Subcutaneous abdominal adipose tissue (tissue), 5 donors: ENCODE measurements at regions not wholly inside any gene's neighbourhood (a gene's known extent, or its start where the extent isn't known, plus 50 kb on each side); places are given as distances from the start of the nearest gene placed in this dataset.
A peak's percentile ranks its signal among the peaks of the same experiment; 100 is the strongest.

Experiments
- H3K27ac ChIP-seq: one replicate; pipeline ENCODE4 v1.7.0; 2013; ENCODE audit warnings: low read depth, mild to moderate bottlenecking, inconsistent platforms, low read length, moderate library complexity
- H3K27me3 ChIP-seq, 5 donors: one replicate each; pipeline ENCODE4 v1.7.0; 2013; ENCODE audit warnings: low read length in 5 of 5, inconsistent platforms in 1 of 5; ENCODE audit not compliant: control insufficient read depth in 5 of 5, insufficient read depth in 4 of 5
- H3K36me3 ChIP-seq, 5 donors: one replicate each; pipeline ENCODE4 v1.7.0; 2013; ENCODE audit warnings: low read length in 5 of 5; ENCODE audit not compliant: control insufficient read depth in 5 of 5, insufficient read depth in 5 of 5
- H3K4me1 ChIP-seq, 5 donors: one replicate each; pipeline ENCODE4 v1.7.0; 2013; ENCODE audit warnings: low read length in 5 of 5, mild to moderate bottlenecking in 3 of 5, moderate library complexity in 1 of 5; ENCODE audit not compliant: control insufficient read depth in 5 of 5, insufficient read depth in 5 of 5
- H3K4me3 ChIP-seq, 5 donors: one replicate each; pipeline ENCODE4 v1.7.0; 2013; ENCODE audit warnings: low read length in 5 of 5, low read depth in 1 of 5
- H3K9ac ChIP-seq, 5 donors: one replicate each; pipeline ENCODE4 v1.7.0; 2013; ENCODE audit warnings: low read length in 5 of 5, mild to moderate bottlenecking in 4 of 5, moderate library complexity in 3 of 5
- H3K9me3 ChIP-seq, 5 donors: one replicate each; pipeline ENCODE4 v1.7.0; 2013; ENCODE audit warnings: low read length in 5 of 5; ENCODE audit not compliant: control insufficient read depth in 5 of 5
- donor health status: healthy.
- donor health status: healthy.
- donor health status: healthy.
- donor health status: healthy.
- donor health status: healthy.

- no peaks in the 10 kb centered on the region for H3K4me1 ChIP-seq
- H3K9me3 ChIP-seq = no peaks in the 10 kb centered on the region
- no peak overlapping the region for H3K4me3 ChIP-seq
- H3K27ac ChIP-seq = no peak overlapping the region
- no peak overlapping the region for H3K9ac ChIP-seq
- no peaks in the 10 kb centered on the region for H3K36me3 ChIP-seq
- H3K27me3 ChIP-seq = no peaks in the 10 kb centered on the region
Observed at GRCh38 chr9:80437825-80438224, 866.1 kb downstream of the TLE4 start.

DNA sequence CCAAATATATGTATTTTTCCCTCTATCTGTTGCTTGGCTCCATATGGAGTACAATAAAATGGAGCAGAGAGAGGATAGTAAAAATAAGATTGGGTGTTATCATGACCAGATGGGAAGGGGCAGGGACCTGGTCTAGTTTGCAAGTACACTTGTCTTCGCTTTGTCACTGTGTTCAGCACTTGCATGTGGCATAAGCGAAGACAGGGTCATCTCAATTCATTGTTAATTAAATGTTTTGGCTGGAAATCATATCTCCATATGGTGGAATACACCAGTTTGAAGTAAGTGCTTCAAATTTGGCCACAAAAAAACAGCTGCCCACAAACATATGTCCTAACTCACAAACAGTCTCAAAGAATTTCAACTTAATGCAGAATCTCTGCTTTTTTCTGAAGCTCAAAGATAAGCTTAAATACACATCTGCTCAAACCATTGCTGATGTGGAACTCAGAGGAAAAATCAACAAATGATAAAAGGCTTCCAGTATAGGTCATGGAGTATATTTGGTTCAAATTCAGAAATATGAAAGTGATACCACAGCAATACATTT is 865.4 kb downstream of the TLE4 start:
- H3K27me3 ChIP-seq = no peaks in the 10 kb centered on the region
- H3K4me1 ChIP-seq = no peaks in the 10 kb centered on the region
- no peaks in the 10 kb centered on the region for H3K36me3 ChIP-seq
- H3K27ac ChIP-seq = no peak overlapping the region
- no peak overlapping the region for H3K9ac ChIP-seq
- no peaks in the 10 kb centered on the region for H3K9me3 ChIP-seq
- H3K4me3 ChIP-seq = no peak overlapping the region

DNA sequence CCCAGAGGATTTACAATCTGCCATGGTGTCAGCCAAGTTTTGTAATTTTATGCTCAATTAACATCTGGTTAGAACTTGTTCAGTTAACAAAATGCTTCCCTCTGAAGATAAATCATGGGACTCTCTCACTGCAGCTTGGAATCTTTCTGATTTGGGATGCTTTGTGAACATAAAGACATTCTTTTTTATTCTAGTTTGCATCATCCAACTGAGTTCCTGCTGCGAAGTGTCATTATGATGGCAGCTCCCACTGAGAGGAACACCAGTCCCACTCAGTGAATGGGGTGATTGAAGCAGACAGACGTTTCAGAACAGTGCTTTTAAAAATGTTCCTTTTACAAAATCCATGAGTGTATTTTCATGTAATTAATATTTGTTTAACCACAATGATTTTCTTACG is 863.8 kb downstream of the TLE4 start:
- Histone ChIP-seq H3K4me3 (no peak overlapping the region), H3K27me3 (no peaks in the 10 kb centered on the region), H3K4me1 (peaks cover 0 to 5% (median 0%) of the 10 kb centered on the region in 5 donors), H3K9me3 (no peaks in the 10 kb centered on the region), H3K9ac (no peak overlapping the region), H3K36me3 (no peaks in the 10 kb centered on the region), H3K27ac (no peak overlapping the region)

DNA sequence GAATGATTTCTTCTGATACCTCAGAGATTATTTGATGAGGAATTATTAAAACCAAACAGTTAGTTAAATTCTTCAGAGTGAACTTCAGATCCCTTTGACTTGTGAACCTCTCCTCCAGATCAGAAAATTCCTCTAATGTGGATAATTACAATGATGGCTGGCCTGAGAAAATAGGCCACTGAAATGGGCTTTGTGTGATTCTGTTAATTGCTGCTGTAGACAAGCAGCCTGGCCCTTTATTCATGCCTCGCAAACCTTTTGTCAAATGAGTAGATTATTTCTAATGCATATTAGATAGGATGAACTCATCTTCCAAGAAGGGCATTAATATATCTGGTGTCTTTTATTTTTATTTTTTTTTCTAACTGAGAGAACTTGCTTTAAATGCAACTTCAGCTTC is 855.2 kb downstream of the TLE4 start:
- Histone ChIP-seq H3K9ac (no peak overlapping the region), H3K9me3 (peaks cover 0 to 5% (median 0%) of the 10 kb centered on the region in 5 donors), H3K4me3 (no peak overlapping the region), H3K27ac (no peak overlapping the region), H3K36me3 (no peaks in the 10 kb centered on the region), H3K27me3 (no peaks in the 10 kb centered on the region), H3K4me1 (peaks cover 0 to 5% (median 0%) of the 10 kb centered on the region in 5 donors)

- Histone ChIP-seq H3K36me3 (no peaks in the 10 kb centered on the region), H3K4me1 (no peaks in the 10 kb centered on the region), H3K27ac (no peak overlapping the region), H3K9ac (no peak overlapping the region), H3K9me3 (peaks cover 11 to 27% (median 14%) of the 10 kb centered on the region in 5 donors), H3K4me3 (peak overlapping the region in 1 of 5 donors; percentile 16), H3K27me3 (no peaks in the 10 kb centered on the region)
Observed at GRCh38 chr9:80417211-80417773, 845.5 kb downstream of the TLE4 start.

DNA sequence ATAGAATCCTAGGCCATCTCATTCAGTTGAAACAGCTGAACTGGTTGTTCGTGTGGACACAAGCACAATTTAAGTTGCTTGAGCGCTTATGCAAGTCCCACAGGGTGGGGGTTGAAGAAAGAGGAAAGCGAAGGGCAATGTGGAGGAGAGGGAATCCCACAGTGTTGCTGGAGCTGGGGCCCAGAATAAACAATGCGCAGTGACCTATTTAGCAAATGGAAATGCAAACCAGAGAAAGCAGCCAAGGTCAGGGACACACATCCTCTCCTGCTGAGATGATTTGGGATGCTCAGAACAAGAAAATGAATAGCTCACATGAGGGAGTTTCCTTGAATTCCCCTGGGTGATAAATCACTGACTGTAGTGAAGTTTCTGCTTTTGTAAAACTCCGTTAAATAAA is 838.3 kb downstream of the TLE4 start:
- Histone ChIP-seq H3K4me3 (no peak overlapping the region), H3K4me1 (no peaks in the 10 kb centered on the region), H3K9me3 (no peaks in the 10 kb centered on the region), H3K27ac (no peak overlapping the region), H3K9ac (no peak overlapping the region), H3K27me3 (no peaks in the 10 kb centered on the region), H3K36me3 (no peaks in the 10 kb centered on the region)

GRCh38 chr9:80407220-80407619 is 835.5 kb downstream of the TLE4 start:
- no peaks in the 10 kb centered on the region for H3K9me3 ChIP-seq
- H3K4me3 ChIP-seq = no peak overlapping the region
- no peaks in the 10 kb centered on the region for H3K27me3 ChIP-seq
- H3K9ac ChIP-seq = no peak overlapping the region
- no peak overlapping the region for H3K27ac ChIP-seq
- H3K4me1 ChIP-seq = no peaks in the 10 kb centered on the region
- H3K36me3 ChIP-seq = no peaks in the 10 kb centered on the region

GRCh38 chr9:80401243-80401642 is 829.5 kb downstream of the TLE4 start:
- Histone ChIP-seq H3K27me3 (no peaks in the 10 kb centered on the region), H3K27ac (no peak overlapping the region), H3K9ac (no peak overlapping the region), H3K36me3 (no peaks in the 10 kb centered on the region), H3K4me3 (no peak overlapping the region), H3K9me3 (no peaks in the 10 kb centered on the region), H3K4me1 (no peaks in the 10 kb centered on the region)

DNA sequence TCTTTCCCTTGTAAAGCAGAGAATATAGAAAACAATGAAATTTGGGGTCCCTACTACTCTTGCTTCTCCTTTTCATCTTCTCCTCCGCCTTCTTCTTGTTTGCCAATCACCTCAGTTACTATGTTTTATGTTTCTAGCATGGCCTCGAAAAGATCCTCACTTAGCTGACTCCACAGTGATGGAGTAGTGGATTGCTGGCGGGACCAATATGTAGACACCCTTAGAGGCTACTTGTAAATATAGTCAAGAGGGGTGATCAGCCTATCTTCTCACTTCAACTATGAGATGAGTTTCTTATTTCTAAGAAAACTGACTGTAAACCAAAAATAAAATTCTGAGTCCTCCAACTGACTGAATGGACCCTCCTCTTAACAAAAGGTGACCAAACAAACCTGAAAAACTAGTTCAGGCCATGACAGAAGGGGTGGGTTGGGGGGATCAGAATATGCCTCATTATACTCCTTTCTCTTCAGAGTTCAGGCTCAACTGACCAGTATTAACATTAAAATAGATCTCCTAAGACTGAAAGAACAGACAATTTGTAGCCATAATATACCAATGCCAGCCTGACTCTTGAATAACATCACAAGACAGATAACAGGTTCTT is 829.0 kb downstream of the TLE4 start:
- Histone ChIP-seq H3K9ac (no peak overlapping the region), H3K9me3 (no peaks in the 10 kb centered on the region), H3K4me1 (no peaks in the 10 kb centered on the region)

DNA sequence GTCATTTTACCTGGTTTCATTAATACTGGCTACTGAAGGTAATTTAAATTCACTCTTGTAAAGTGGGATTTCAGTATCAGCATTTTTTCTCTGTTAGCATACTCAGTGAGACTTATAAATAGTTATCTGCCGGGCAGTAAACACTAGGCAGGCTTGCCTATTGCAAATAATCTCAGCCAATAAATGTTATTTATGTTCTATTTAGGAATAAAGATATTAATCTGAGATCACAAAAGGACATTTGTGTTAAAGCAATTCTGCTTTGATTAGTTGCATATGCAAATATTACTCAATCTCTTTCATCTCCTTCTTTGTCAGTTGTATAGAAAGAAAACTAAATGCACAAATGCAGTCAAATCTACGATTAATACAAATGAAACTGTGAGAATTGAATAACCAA is 827.8 kb downstream of the TLE4 start:
- Histone ChIP-seq H3K4me3 (no peak overlapping the region), H3K36me3 (no peaks in the 10 kb centered on the region)

More for the DNA sequence above, 829.0 kb downstream of the TLE4 start:
- Histone ChIP-seq H3K4me3 (no peak overlapping the region), H3K27ac (no peak overlapping the region), H3K27me3 (no peaks in the 10 kb centered on the region), H3K36me3 (no peaks in the 10 kb centered on the region)

More for the DNA sequence above, 827.8 kb downstream of the TLE4 start:
- no peak overlapping the region for H3K27ac ChIP-seq
- H3K4me1 ChIP-seq = no peaks in the 10 kb centered on the region
- H3K9ac ChIP-seq = no peak overlapping the region
- H3K9me3 ChIP-seq = no peaks in the 10 kb centered on the region
- no peaks in the 10 kb centered on the region for H3K27me3 ChIP-seq
